ENCODE measurements at regions not wholly inside any gene's neighbourhood (a gene's known extent, or its start where the extent isn't known, plus 50 kb on each side); places are given as distances from the start of the nearest gene placed in this dataset.

DNA sequence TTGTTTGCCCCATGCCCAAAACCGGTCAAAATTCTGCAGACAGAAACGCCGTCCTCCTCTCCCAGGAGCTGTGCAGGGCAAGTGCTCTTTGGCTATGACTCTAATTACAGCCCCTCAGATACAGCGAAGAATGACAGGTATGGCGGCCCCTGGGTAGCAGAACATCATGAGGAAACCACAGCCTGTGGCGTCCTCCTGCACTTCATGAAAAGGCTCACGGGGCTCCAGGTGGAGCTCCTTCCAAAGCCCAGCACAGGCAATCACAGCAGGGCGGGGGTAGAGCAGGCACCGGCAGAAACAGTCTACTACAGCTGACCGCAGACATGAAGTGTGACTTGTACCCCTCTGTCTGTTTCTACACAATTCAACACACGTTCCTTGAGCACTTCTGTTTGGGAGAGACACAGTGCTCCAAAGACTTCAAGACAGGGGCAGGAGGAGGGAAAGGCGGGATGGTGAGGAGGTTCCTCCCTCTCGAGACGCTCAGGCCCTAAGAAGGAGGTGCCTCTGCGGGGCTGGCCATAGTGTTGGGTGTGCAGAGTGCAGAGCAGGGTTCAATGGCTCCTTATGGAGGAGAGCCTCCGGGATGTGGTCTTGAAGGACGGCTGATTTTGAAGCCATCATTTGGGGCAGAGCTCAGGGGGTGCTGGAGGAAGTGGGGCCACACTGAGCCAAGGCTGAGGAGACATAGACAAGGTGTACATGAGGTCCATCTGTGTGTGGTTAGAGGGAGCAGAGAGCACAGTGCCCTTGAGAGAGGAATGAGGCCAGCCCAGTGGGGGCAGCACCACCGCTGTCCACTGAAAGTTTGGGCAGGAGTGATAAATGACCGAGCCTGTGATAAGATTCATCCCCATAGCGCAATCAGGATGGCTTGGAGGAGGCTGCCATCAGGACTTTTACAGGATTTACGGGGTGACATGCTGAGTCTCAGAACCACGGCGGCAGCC, 468.3 kb downstream of the EIPR1 start:
- TF ChIP-seq CEBPB (IDR thresholded peaks at IDR 0.05; ENCODE audit: low read depth) (no peak), POLR2A (IDR thresholded peaks at IDR 0.05; ENCODE audit: borderline replicate concordance, extremely low read depth, insufficient read depth, insufficient read length) (no peak), POLR2AphosphoS5 (IDR thresholded peaks at IDR 0.05; ENCODE audit: low read depth, low read length) (no peak)
- TF ChIP-seq, protein P1, sequence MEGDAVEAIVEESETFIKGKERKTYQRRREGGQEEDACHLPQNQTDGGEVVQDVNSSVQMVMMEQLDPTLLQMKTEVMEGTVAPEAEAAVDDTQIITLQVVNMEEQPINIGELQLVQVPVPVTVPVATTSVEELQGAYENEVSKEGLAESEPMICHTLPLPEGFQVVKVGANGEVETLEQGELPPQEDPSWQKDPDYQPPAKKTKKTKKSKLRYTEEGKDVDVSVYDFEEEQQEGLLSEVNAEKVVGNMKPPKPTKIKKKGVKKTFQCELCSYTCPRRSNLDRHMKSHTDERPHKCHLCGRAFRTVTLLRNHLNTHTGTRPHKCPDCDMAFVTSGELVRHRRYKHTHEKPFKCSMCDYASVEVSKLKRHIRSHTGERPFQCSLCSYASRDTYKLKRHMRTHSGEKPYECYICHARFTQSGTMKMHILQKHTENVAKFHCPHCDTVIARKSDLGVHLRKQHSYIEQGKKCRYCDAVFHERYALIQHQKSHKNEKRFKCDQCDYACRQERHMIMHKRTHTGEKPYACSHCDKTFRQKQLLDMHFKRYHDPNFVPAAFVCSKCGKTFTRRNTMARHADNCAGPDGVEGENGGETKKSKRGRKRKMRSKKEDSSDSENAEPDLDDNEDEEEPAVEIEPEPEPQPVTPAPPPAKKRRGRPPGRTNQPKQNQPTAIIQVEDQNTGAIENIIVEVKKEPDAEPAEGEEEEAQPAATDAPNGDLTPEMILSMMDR (IDR thresholded peaks at IDR 0.05 in 2 of 3, conservative IDR thresholded peaks at IDR 0.05 in 1 of 3; ENCODE audit: borderline replicate concordance in 1 of 3, insufficient read depth in 1 of 3, low read depth in 2 of 3, low read length in 2 of 3): no peak

Data from HCT116 (cell line).